HG03432 (cell line): ENCODE measurements at regions not wholly inside any gene's neighbourhood (a gene's known extent, or its start where the extent isn't known, plus 50 kb on each side); places are given as distances from the start of the nearest gene placed in this dataset.
"Not testable (repeated sequence)": the region's sequence is repeated elsewhere in the genome, so short reads cannot be mapped to it uniquely, and the experiment has no call there.

Experiments
- ATAC-seq: cut with Tn5 transposase; IDR thresholded peaks from one replicate; pipeline ENCODE4 v1.9.1; 2021; ENCODE audit warnings: mild to moderate bottlenecking, moderate library complexity; ENCODE audit not compliant: unreplicated experiment

GRCh38 chr3:127420829-127421228 lies 133.0 kb upstream of the PRR20G start:
- ATAC-seq, result no peak

- ATAC-seq, result no peak
Measured at GRCh38 chr3:127419641-127420553, 132.1 kb upstream of the PRR20G start.

- no peak for ATAC-seq
Measured at GRCh38 chr3:127419182-127419581, 131.3 kb upstream of the PRR20G start.

GRCh38 chr3:127418560-127419147 lies 130.8 kb upstream of the PRR20G start:
- no peak for ATAC-seq

- ATAC-seq, result no peak
Measured at GRCh38 chr3:127417709-127418559, 130.1 kb upstream of the PRR20G start.

GRCh38 chr3:127413871-127414270 lies 126.0 kb upstream of the PRR20G start:
- no peak for ATAC-seq

- no peak for ATAC-seq
Measured at GRCh38 chr3:127413318-127413673, 125.5 kb upstream of the PRR20G start.

GRCh38 chr3:127412578-127413317 lies 124.9 kb upstream of the PRR20G start:
- no peak for ATAC-seq

- ATAC-seq, result not testable (repeated sequence)
Measured at GRCh38 chr3:127411875-127412274, 124.0 kb upstream of the PRR20G start.

GRCh38 chr3:127411083-127411727 lies 123.4 kb upstream of the PRR20G start:
- no peak for ATAC-seq

- no peak for ATAC-seq
Measured at GRCh38 chr3:127410678-127411077, 122.8 kb upstream of the PRR20G start.

GRCh38 chr3:127410137-127410488 lies 122.3 kb upstream of the PRR20G start:
- ATAC-seq, result no peak

GRCh38 chr3:127409421-127410136 lies 121.7 kb upstream of the PRR20G start:
- no peak for ATAC-seq

GRCh38 chr3:127408684-127409420 lies 121.0 kb upstream of the PRR20G start:
- ATAC-seq, result no peak

- ATAC-seq, result no peak
Measured at GRCh38 chr3:127408022-127408683, 120.3 kb upstream of the PRR20G start.

- ATAC-seq, result no peak
Measured at GRCh38 chr3:127407026-127407939, 119.4 kb upstream of the PRR20G start.

GRCh38 chr3:127406309-127407025 lies 118.6 kb upstream of the PRR20G start:
- no peak for ATAC-seq
